Testis (tissue), 2 donors: ENCODE measurements at regions not wholly inside any gene's neighbourhood (a gene's known extent, or its start where the extent isn't known, plus 50 kb on each side); places are given as distances from the start of the nearest gene placed in this dataset.

Source experiments
- DNase-seq: peaks from one replicate; pipeline ENCODE4 v3.0.0-alpha.2; 2019
- H3K27ac ChIP-seq, 2 donors: fragments of 200-600 bp; sonication (generic); one replicate each; pipeline ENCODE4 v1.5.1; 2019
- H3K27me3 ChIP-seq: fragments of 200-600 bp; sonication (generic); one replicate; pipeline ENCODE4 v1.5.1; 2019
- H3K36me3 ChIP-seq: fragments of 200-600 bp; sonication (generic); one replicate; pipeline ENCODE4 v1.5.1; 2017; ENCODE audit warnings: low read depth; ENCODE audit errors: missing control alignments
- H3K4me1 ChIP-seq: fragments of 200-600 bp; sonication (generic); one replicate; pipeline ENCODE4 v1.5.1; 2019
- H3K4me3 ChIP-seq, 2 donors: fragments of 200-600 bp; sonication (generic); one replicate each; pipeline ENCODE4 v1.5.1; 2017 to 2019
- H3K9me3 ChIP-seq: fragments of 200-600 bp; sonication (generic); one replicate; pipeline ENCODE4 v1.5.1; 2017
- POLR2A ChIP-seq: fragments of 450-650 bp; IDR thresholded peaks from one replicate; pipeline ENCODE4 v1.6.1; 2017; ENCODE audit warnings: antibody characterized with exemption, mild to moderate bottlenecking, moderate library complexity
- WGBS, 2 donors: methylation state at CpG; one replicate each; pipeline ENCODE4 v1.1.5; 2018; 5-methylcytosine and 5-hydroxymethylcytosine counted together
- intact Hi-C: fragments of 100-400 bp; cut with DNase I; formaldehyde crosslinking; loops from one replicate; pipeline ENCODE4 v1.15.1; 2023; ENCODE audit warnings: low total_unique reads
- TF ChIP-seq, protein P1 (sequence below), 3 experiments: fragments of 450-650 bp in 2 of 3; fragments of 200-600 bp in 1 of 3; sonication (generic) in 1 of 3; IDR thresholded peaks; one replicate each; pipeline ENCODE4 v1.5.1; 2016 to 2019; ENCODE audit warnings: antibody characterized with exemption in 3 of 3, mild to moderate bottlenecking in 2 of 3, moderate library complexity in 1 of 3

DNA sequence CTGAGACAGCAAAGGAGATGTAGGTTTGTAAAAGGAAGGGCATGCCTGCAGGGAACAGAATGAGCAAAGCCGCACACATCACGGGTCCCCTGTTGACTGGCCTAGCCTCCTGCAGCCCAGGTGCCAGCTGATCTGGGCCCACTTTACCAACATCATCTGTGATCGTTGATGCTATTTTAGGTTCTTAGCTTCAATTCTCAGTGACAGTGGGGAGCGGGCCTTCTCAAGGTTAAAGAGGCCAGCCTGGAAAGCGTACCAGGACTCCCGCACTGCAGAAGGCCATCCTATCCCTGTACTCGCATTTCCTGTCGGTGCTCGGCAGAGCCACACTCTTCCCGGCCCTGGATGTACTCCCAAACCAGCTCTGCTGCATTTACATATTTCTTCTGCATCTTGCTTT, 213.5 kb upstream of the IRX1 start:
- 80% methylated on average over 8 to 10 of the region's 10 CpGs for WGBS, 2 donors
- no peak for TF ChIP-seq POLR2A
- TF ChIP-seq, protein P1, sequence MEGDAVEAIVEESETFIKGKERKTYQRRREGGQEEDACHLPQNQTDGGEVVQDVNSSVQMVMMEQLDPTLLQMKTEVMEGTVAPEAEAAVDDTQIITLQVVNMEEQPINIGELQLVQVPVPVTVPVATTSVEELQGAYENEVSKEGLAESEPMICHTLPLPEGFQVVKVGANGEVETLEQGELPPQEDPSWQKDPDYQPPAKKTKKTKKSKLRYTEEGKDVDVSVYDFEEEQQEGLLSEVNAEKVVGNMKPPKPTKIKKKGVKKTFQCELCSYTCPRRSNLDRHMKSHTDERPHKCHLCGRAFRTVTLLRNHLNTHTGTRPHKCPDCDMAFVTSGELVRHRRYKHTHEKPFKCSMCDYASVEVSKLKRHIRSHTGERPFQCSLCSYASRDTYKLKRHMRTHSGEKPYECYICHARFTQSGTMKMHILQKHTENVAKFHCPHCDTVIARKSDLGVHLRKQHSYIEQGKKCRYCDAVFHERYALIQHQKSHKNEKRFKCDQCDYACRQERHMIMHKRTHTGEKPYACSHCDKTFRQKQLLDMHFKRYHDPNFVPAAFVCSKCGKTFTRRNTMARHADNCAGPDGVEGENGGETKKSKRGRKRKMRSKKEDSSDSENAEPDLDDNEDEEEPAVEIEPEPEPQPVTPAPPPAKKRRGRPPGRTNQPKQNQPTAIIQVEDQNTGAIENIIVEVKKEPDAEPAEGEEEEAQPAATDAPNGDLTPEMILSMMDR (IDR thresholded peaks at IDR 0.05), result no peak
- no peaks in the 10 kb centered on the region for H3K4me1 ChIP-seq

DNA sequence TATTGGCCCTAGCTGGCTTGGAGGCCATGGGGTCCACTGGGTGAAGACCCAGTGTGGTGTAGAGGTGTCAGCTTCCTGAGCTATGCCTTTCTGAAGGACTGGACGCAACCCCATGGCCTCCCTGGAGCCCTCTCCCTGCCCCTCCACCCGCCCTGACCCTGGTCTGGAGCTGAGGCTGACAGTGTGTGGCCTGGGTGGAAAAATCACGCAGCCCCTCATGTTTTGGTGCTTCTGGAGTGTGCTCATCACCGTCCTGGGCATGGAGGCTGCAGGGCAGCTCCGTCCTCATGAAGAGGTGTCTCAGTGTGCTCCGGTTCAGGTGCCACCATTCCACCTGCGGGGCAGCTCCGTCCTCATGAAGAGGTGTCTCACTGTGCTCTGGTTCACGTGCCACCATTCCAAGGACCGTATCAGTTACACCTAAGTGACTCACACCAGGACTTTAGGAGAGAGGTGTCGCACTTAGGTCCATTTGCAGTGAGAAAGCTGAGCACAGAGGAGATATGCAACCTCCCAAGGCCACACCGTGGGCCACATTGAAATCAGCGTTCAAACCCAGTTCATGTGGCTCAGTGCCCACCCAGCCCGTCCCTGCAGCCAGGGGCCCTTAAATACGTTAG, 214.3 kb upstream of the IRX1 start:
- no peak overlapping the region for H3K27ac ChIP-seq
- H3K27me3 ChIP-seq, result no peaks in the 10 kb centered on the region
- WGBS, 2 donors, result 78 to 88% methylated on average over 8 to 15 of the region's 15 CpGs
- intact Hi-C loops, result no loop called here
- no peaks in the 10 kb centered on the region for H3K9me3 ChIP-seq
- H3K4me3 ChIP-seq, result no peak overlapping the region
- no peak for DNase-seq
- H3K4me1 ChIP-seq, result no peaks in the 10 kb centered on the region
- TF ChIP-seq POLR2A, result no peak
- TF ChIP-seq, protein P1 (IDR thresholded peaks at IDR 0.05), result no peak
- H3K36me3 ChIP-seq, result no peaks in the 10 kb centered on the region

More for the DNA sequence above, 213.5 kb upstream of the IRX1 start:
- Histone ChIP-seq H3K27ac (no peak overlapping the region), H3K27me3 (no peaks in the 10 kb centered on the region), H3K9me3 (no peaks in the 10 kb centered on the region), H3K36me3 (no peaks in the 10 kb centered on the region), H3K4me3 (no peak overlapping the region)
- intact Hi-C loops, result no loop called here
- no peak for DNase-seq

DNA sequence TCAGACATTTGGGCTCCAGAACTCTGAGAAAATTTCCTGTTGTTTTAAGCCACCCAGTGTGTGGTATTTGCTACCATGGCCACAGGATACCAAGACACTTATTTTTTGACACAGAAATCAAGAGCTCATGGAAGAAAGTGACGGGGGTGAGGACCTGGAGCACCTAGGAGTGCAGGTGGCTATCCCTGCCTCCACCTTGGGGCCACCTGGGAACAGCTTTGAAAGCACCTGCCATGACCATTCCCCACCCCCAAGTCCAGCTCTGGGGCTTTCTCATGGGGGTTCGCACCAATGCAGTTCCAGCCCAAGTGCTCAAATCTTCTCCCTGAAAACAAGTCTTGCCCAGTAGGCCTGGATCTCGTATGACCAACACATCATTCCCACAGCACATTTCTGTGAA, 214.9 kb upstream of the IRX1 start:
- H3K27me3 ChIP-seq, result no peaks in the 10 kb centered on the region
- WGBS, 2 donors, result 93 to 97% methylated on average over 3 of the region's 3 CpGs
- no peak overlapping the region for H3K4me3 ChIP-seq
- intact Hi-C loops, result no loop called here
- no peak for DNase-seq
- H3K27ac ChIP-seq, result no peak overlapping the region
- TF ChIP-seq POLR2A, result no peak
- TF ChIP-seq, protein P1 (IDR thresholded peaks at IDR 0.05), result no peak
- no peaks in the 10 kb centered on the region for H3K4me1 ChIP-seq
- no peaks in the 10 kb centered on the region for H3K9me3 ChIP-seq
- no peaks in the 10 kb centered on the region for H3K36me3 ChIP-seq

DNA sequence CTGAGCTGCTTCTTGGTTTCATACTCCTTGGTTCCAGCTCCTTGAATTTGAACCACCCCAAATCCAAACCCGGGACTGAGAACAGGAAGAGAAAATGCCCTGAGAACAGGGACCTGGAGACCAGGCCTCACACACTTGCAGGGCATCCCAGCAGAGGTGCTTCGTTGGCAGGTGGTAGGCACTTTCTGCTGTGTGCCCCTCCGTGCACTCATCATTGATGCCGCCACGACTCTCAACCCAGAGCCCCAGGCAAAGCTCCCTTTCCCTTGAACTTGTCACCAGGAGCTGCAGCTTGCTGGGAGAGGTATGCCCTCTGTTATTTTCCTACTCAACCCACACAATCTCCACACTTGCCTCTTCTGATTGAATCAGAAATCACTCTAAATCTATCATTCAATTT, 217.8 kb upstream of the IRX1 start:
- WGBS, 2 donors, result 79 to 83% methylated on average over 4 to 5 of the region's 5 CpGs
- intact Hi-C loops, result no loop called here
- Histone ChIP-seq H3K4me3 (no peak overlapping the region), H3K36me3 (no peaks in the 10 kb centered on the region), H3K27me3 (no peaks in the 10 kb centered on the region), H3K9me3 (no peaks in the 10 kb centered on the region), H3K4me1 (no peaks in the 10 kb centered on the region), H3K27ac (no peak overlapping the region)
- DNase-seq, result no peak
- TF ChIP-seq, protein P1 (IDR thresholded peaks at IDR 0.05), result no peak
- no peak for TF ChIP-seq POLR2A

DNA sequence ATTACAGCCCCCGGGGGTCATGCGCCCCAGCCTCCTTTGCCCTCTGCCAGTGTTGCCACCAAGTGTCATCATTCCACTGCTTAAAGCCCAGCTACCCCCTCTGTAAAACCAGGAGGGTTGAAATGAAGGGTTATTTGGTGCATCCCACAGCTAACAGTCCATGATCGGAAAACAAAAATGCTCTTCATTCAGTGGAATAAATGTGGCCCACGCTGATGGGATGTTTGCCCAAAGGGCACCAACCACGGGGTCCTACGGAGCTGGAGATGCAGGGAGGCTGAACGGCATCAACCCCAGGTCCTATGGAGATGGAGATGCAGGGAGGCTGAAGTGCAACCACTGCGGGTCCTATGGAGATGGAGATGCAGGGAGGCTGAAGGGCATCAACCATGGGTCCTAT, 218.5 kb upstream of the IRX1 start:
- WGBS, 2 donors, result 89 to 93% methylated on average over 8 of the region's 8 CpGs
- no peak for TF ChIP-seq POLR2A
- TF ChIP-seq, protein P1 (IDR thresholded peaks at IDR 0.05), result no peak
- intact Hi-C loops, result no loop called here

More for the DNA sequence above, 218.5 kb upstream of the IRX1 start:
- Histone ChIP-seq H3K27ac (no peak overlapping the region), H3K4me1 (no peaks in the 10 kb centered on the region), H3K36me3 (no peaks in the 10 kb centered on the region), H3K27me3 (no peaks in the 10 kb centered on the region), H3K9me3 (no peaks in the 10 kb centered on the region), H3K4me3 (no peak overlapping the region)
- no peak for DNase-seq
